ENCODE measurements at regions not wholly inside any gene's neighbourhood (a gene's known extent, or its start where the extent isn't known, plus 50 kb on each side); places are given as distances from the start of the nearest gene placed in this dataset.

DNA sequence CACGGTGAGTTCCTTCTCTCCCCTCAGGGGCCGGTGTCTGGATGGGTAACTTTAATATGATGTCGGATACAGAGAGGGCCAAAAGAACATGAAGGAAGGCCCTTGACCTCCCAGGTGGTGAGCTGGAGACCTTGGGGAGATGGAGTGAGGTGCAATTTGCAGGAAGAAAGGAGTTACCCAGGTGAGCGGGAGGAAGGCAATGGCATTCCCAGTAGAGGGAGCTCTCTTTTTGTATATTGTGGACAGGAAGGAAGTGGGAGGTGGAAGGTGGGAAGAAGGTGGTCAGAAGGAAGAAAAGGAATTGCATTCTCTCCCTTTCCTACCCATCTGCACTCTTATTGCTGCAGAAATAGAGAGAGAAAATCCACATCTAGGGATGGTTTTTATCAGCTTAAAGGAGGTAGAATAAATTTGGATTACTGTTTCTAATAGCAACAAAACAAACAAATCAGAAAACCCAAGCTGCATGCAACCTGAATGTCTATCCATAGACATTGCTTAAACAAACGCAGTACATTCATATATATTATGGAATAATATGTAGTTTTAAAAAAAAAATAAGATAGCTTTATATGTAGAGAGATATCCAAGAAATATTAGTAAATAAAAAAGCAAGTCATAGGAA, 169.0 kb upstream of the TSC22D2 start:
- Histone ChIP-seq H3K9ac (ENCODE audit: insufficient read depth, low read length) (no peak overlapping the region), H3K4me3 (replicated peaks in 1 of 4; ENCODE audit: control extremely low read depth in 1 of 4, insufficient read depth in 1 of 4, low read depth in 3 of 4, low read length in 4 of 4) (no peak overlapping the region), H3K9me3 (ENCODE audit: control insufficient read depth, insufficient read depth, low read depth, low read length) (no peaks in the 10 kb centered on the region), H3K4me1 (ENCODE audit: control insufficient read depth, extremely low read depth, insufficient read depth, low read length) (peaks cover 23% of the 10 kb centered on the region), H3K36me3 (ENCODE audit: control insufficient read depth, insufficient read depth, low read length) (peaks cover 2% of the 10 kb centered on the region), H3K27ac (ENCODE audit: insufficient read depth, low read length) (no peak overlapping the region), H3K79me2 (ENCODE audit: control insufficient read depth, insufficient read depth, low read length) (no peaks in the 10 kb centered on the region), H3K27me3 (ENCODE audit: control insufficient read depth, insufficient read depth, low read length) (no peaks in the 10 kb centered on the region), H3K4me2 (ENCODE audit: extremely low read depth, insufficient read depth, low read length) (no peak overlapping the region), H4K20me1 (ENCODE audit: control insufficient read depth, extremely low read depth, insufficient read depth, low read length) (no peaks in the 10 kb centered on the region), H2AFZ (ENCODE audit: low read length) (no peak overlapping the region)
- DNase-seq (ENCODE audit: low read depth in 2 of 2) = no peak
- no peak for TF ChIP-seq EZH2 (IDR thresholded peaks at IDR 0.05; ENCODE audit: low read length, missing control alignments)
- peak; percentile 11 to 21 for TF ChIP-seq CTCF (conservative IDR thresholded peaks at IDR 0.05 in 1 of 2, IDR thresholded peaks at IDR 0.05 in 1 of 2; ENCODE audit: low read depth in 1 of 2, low read length in 2 of 2)

- peak overlapping the region; percentile 26 for H3K27ac ChIP-seq (ENCODE audit: insufficient read depth, low read length)
- H3K36me3 ChIP-seq (ENCODE audit: control insufficient read depth, insufficient read depth, low read length) = peaks cover 2% of the 10 kb centered on the region
- no peaks in the 10 kb centered on the region for H4K20me1 ChIP-seq (ENCODE audit: control insufficient read depth, extremely low read depth, insufficient read depth, low read length)
- peak in 1 of 2 donors; percentile 34 for DNase-seq (ENCODE audit: low read depth in 2 of 2)
- no peak for TF ChIP-seq CTCF (conservative IDR thresholded peaks at IDR 0.05 in 1 of 2, IDR thresholded peaks at IDR 0.05 in 1 of 2; ENCODE audit: low read depth in 1 of 2, low read length in 2 of 2)
- no peak for TF ChIP-seq EZH2 (IDR thresholded peaks at IDR 0.05; ENCODE audit: low read length, missing control alignments)
- peaks cover 27% of the 10 kb centered on the region for H3K4me1 ChIP-seq (ENCODE audit: control insufficient read depth, extremely low read depth, insufficient read depth, low read length)
- H3K4me2 ChIP-seq (ENCODE audit: extremely low read depth, insufficient read depth, low read length) = no peak overlapping the region
- no peaks in the 10 kb centered on the region for H3K27me3 ChIP-seq (ENCODE audit: control insufficient read depth, insufficient read depth, low read length)
- no peaks in the 10 kb centered on the region for H3K79me2 ChIP-seq (ENCODE audit: control insufficient read depth, insufficient read depth, low read length)
- H2AFZ ChIP-seq (ENCODE audit: low read length) = no peak overlapping the region
- H3K9me3 ChIP-seq (ENCODE audit: control insufficient read depth, insufficient read depth, low read depth, low read length) = no peaks in the 10 kb centered on the region
- H3K4me3 ChIP-seq (replicated peaks in 1 of 4; ENCODE audit: control extremely low read depth in 1 of 4, insufficient read depth in 1 of 4, low read depth in 3 of 4, low read length in 4 of 4) = no peak overlapping the region
- no peak overlapping the region for H3K9ac ChIP-seq (ENCODE audit: insufficient read depth, low read length)
These were observed 169.9 kb upstream of the TSC22D2 start for GRCh38 chr3:150238048-150238802.

- Histone ChIP-seq H3K4me3 (replicated peaks in 1 of 4; ENCODE audit: control extremely low read depth in 1 of 4, insufficient read depth in 1 of 4, low read depth in 3 of 4, low read length in 4 of 4) (no peak overlapping the region), H3K4me1 (ENCODE audit: control insufficient read depth, extremely low read depth, insufficient read depth, low read length) (peaks cover 28% of the 10 kb centered on the region), H3K27me3 (ENCODE audit: control insufficient read depth, insufficient read depth, low read length) (no peaks in the 10 kb centered on the region), H3K4me2 (ENCODE audit: extremely low read depth, insufficient read depth, low read length) (no peak overlapping the region), H3K79me2 (ENCODE audit: control insufficient read depth, insufficient read depth, low read length) (no peaks in the 10 kb centered on the region), H2AFZ (ENCODE audit: low read length) (no peak overlapping the region), H3K27ac (ENCODE audit: insufficient read depth, low read length) (peak overlapping the region; percentile 9), H3K36me3 (ENCODE audit: control insufficient read depth, insufficient read depth, low read length) (peaks cover 2% of the 10 kb centered on the region), H3K9me3 (ENCODE audit: control insufficient read depth, insufficient read depth, low read depth, low read length) (no peaks in the 10 kb centered on the region), H4K20me1 (ENCODE audit: control insufficient read depth, extremely low read depth, insufficient read depth, low read length) (no peaks in the 10 kb centered on the region), H3K9ac (ENCODE audit: insufficient read depth, low read length) (no peak overlapping the region)
- TF ChIP-seq CTCF (conservative IDR thresholded peaks at IDR 0.05 in 1 of 2, IDR thresholded peaks at IDR 0.05 in 1 of 2; ENCODE audit: low read depth in 1 of 2, low read length in 2 of 2) = no peak
- TF ChIP-seq EZH2 (IDR thresholded peaks at IDR 0.05; ENCODE audit: low read length, missing control alignments) = no peak
- peak; percentile 49 to 87 for DNase-seq (ENCODE audit: low read depth in 2 of 2)
These were observed 170.6 kb upstream of the TSC22D2 start for GRCh38 chr3:150237490-150237889.

Data from fibroblast of lung (primary cell).